ENCODE measurements at regions not wholly inside any gene's neighbourhood (a gene's known extent, or its start where the extent isn't known, plus 50 kb on each side); places are given as distances from the start of the nearest gene placed in this dataset.

GRCh38 chr7:123260428-123260960 lies 60.7 kb upstream of the SLC13A1 start:
- Histone ChIP-seq H3K27me3 (replicated peaks; ENCODE audit: insufficient read depth, low read depth, low read length, poor library complexity) (no peaks in the 10 kb centered on the region), H3K4me1 (ENCODE audit: insufficient read depth, low read length, poor library complexity, severe bottlenecking) (no peaks in the 10 kb centered on the region), H3K9me3 (ENCODE audit: low read depth, low read length, poor library complexity, severe bottlenecking) (no peaks in the 10 kb centered on the region), H3K27ac (ENCODE audit: low read depth, low read length, poor library complexity, severe bottlenecking) (no peak overlapping the region), H3K36me3 (ENCODE audit: insufficient read depth, low read length, poor library complexity, severe bottlenecking) (no peaks in the 10 kb centered on the region), H3K4me3 (ENCODE audit: low read depth, low read length, poor library complexity, severe bottlenecking) (no peak overlapping the region)
- DNase-seq (ENCODE audit: low spot score) = no peak
- no TSS peak for BruUV-seq (replicated peaks)
- TF ChIP-seq EZH2 (IDR thresholded peaks at IDR 0.05; ENCODE audit: borderline replicate concordance, low read depth, low read length, poor library complexity, severe bottlenecking) = no peak
- TF ChIP-seq, protein P1, sequence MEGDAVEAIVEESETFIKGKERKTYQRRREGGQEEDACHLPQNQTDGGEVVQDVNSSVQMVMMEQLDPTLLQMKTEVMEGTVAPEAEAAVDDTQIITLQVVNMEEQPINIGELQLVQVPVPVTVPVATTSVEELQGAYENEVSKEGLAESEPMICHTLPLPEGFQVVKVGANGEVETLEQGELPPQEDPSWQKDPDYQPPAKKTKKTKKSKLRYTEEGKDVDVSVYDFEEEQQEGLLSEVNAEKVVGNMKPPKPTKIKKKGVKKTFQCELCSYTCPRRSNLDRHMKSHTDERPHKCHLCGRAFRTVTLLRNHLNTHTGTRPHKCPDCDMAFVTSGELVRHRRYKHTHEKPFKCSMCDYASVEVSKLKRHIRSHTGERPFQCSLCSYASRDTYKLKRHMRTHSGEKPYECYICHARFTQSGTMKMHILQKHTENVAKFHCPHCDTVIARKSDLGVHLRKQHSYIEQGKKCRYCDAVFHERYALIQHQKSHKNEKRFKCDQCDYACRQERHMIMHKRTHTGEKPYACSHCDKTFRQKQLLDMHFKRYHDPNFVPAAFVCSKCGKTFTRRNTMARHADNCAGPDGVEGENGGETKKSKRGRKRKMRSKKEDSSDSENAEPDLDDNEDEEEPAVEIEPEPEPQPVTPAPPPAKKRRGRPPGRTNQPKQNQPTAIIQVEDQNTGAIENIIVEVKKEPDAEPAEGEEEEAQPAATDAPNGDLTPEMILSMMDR (conservative IDR thresholded peaks at IDR 0.05; ENCODE audit: low read depth, low read length) = no peak
- ChIA-PET POLR2A (ENCODE audit: low non-redundant PET) (no interaction called here), CTCF (no interaction called here)
- intact Hi-C loops (cut with micrococcal nuclease; ENCODE audit: unreplicated experiment) = no loop called here

DNA sequence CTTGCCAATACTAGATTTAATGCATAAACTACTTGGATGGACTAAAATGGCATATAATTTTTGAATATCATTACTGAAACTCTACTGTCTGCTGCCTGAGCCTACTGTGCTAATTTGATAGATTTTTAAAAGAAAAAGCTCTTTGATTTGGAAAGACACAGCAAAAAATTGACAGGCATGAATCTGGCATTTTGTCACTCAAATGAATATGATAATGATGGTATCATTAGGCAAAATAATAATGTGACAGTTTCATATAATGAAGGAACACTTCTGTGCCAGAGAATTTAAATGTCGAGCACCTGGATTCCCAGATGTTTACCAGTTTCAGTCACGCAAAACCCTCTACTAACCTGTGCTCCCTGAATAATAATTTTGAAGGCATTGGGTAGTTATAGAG lies 60.0 kb upstream of the SLC13A1 start:
- Histone ChIP-seq H3K27me3 (replicated peaks; ENCODE audit: insufficient read depth, low read depth, low read length, poor library complexity) (no peaks in the 10 kb centered on the region), H3K36me3 (ENCODE audit: insufficient read depth, low read length, poor library complexity, severe bottlenecking) (no peaks in the 10 kb centered on the region), H3K4me3 (ENCODE audit: low read depth, low read length, poor library complexity, severe bottlenecking) (no peak overlapping the region), H3K27ac (ENCODE audit: low read depth, low read length, poor library complexity, severe bottlenecking) (no peak overlapping the region), H3K4me1 (ENCODE audit: insufficient read depth, low read length, poor library complexity, severe bottlenecking) (no peaks in the 10 kb centered on the region), H3K9me3 (ENCODE audit: low read depth, low read length, poor library complexity, severe bottlenecking) (no peaks in the 10 kb centered on the region)
- no peak for DNase-seq (ENCODE audit: low spot score)
- ChIA-PET CTCF (no interaction called here), POLR2A (ENCODE audit: low non-redundant PET) (no interaction called here)
- TF ChIP-seq EZH2 (IDR thresholded peaks at IDR 0.05; ENCODE audit: borderline replicate concordance, low read depth, low read length, poor library complexity, severe bottlenecking) = no peak
- TF ChIP-seq, protein P1 (conservative IDR thresholded peaks at IDR 0.05; ENCODE audit: low read depth, low read length) = no peak
- no TSS peak for BruUV-seq (replicated peaks)
- intact Hi-C loops (cut with micrococcal nuclease; ENCODE audit: unreplicated experiment) = no loop called here
